GM18519 (cell line): ENCODE measurements at regions not wholly inside any gene's neighbourhood (a gene's known extent, or its start where the extent isn't known, plus 50 kb on each side); places are given as distances from the start of the nearest gene placed in this dataset.
"Not testable (repeated sequence)": the region's sequence is repeated elsewhere in the genome, so short reads cannot be mapped to it uniquely, and the experiment has no call there.

Experiments
- ATAC-seq: cut with Tn5 transposase; IDR thresholded peaks from one replicate; pipeline ENCODE4 v1.9.1; 2021; ENCODE audit warnings: mild to moderate bottlenecking, moderate library complexity; ENCODE audit not compliant: unreplicated experiment, low FRiP score

DNA sequence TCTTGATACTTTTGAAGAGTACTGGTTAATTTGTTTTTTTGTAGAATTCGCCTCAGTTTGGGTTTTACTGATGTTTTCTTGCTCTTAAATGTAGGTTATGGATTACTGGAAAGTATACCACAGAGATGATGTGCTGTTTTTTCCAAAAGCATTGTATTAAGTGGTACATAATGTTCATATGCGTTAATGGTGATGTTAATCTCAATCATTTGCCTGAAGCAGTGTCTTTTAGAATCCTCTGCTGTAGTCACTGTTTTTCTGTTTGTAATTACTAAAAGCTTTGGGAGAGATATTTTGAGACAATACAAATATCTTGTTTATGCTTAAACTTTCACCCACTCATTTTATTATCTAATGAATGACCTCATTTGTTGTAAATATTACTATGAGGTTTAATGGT is 163.4 kb upstream of the LRP1B start:
- ATAC-seq = no peak

DNA sequence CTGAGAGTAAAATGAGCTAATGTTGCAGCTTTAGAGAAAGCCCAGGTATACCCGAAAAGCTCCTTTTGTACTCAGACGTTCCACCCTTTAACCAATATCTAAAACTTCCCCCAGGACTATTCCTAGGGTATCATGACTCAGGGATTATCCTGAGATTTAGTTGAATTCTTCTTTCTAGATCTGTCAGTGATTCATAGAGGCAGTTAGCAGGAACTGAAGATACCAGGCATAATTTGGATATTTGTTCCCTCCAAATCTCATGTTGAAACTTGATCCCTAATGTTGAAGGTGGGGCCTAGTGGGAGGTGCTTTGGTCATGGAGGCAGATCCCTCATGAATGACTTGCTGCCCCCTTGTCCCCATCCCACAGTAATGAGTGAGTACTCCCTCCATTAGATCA is 161.2 kb upstream of the LRP1B start:
- ATAC-seq = no peak

DNA sequence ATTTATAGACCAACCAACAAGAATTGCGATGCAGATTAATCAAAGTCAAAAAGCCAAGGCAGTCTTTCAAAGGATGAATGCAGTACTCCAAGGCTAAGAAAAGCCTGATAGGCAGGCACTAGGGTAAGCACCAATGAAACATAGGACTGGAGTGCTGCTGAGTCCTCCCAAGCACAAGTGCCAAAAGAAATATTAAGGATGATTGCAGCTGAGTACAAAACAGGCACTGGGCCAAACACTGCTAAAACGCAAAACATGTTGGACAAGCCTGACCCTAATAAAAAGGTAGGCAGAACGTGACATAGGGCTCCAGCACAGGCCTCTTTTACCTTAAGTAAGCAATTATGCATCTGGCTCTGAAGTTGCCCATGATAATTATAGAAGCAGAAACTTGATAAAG is 160.1 kb upstream of the LRP1B start:
- no peak for ATAC-seq

GRCh38 chr2:142286618-142287017 is 155.8 kb upstream of the LRP1B start:
- ATAC-seq = no peak

DNA sequence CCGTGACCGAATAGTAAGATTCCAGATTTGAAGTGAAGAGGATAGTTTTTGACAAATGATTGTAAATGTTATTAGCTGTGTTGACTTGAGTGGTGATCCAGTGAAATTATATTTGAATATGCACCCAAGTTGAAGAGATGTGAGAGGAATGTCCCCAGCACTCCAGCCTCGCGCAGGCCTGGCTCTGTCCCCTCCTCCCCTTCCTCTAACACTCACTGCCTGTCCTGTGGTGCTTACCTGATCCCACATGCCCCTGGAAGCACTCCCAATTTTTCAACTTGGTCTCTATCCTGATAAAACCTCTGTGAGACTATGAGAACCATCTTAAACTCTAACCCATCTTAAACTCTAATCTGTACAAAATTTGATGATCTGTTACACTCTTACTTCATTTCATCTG is 154.7 kb upstream of the LRP1B start:
- ATAC-seq = no peak

- ATAC-seq = not testable (repeated sequence)
These were observed 153.5 kb upstream of the LRP1B start for GRCh38 chr2:142284336-142284735.

DNA sequence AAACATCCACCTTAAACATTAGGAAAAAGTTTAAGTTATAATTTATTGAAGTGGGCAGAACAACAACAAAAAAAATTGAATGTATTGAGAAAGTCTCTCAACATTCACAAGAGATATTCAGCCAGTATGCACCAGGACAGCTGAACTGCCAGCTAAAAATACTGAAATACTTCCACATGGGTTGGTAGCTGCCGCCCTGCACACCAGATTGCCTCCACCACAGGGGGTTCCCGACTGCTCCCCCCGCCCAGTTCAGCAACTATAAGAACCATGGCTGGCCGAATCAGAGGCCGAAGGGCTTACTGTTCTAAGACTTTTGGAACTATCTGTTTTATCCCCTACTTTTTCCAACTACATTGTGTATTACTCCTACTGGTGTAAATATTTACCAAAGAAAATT is 150.0 kb upstream of the LRP1B start:
- no peak for ATAC-seq

GRCh38 chr2:142270990-142271389 is 140.2 kb upstream of the LRP1B start:
- no peak for ATAC-seq

GRCh38 chr2:142270291-142270690 is 139.5 kb upstream of the LRP1B start:
- ATAC-seq = no peak

- no peak for ATAC-seq
These were observed 128.5 kb upstream of the LRP1B start for GRCh38 chr2:142259356-142259755.

DNA sequence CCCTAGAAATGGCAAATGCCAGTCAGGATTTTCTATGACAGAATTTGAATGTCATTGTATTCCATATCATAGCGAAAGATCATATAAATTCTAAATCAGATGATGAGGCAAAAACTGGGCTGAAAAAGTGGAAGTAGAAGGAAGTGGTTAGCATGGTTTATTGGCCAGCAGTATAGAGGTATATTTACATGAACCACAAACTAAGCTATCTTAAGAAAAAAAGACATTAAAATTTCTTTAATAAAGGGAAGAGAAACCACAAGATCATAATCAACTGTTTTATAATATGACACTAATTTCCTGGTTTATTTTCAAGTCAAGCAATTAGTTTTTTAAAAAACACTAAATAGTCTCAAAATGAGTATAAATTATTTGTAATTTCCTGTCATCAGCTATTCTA is 123.2 kb upstream of the LRP1B start:
- ATAC-seq = no peak

- ATAC-seq = no peak
These were observed 110.2 kb upstream of the LRP1B start for GRCh38 chr2:142241016-142241415.

DNA sequence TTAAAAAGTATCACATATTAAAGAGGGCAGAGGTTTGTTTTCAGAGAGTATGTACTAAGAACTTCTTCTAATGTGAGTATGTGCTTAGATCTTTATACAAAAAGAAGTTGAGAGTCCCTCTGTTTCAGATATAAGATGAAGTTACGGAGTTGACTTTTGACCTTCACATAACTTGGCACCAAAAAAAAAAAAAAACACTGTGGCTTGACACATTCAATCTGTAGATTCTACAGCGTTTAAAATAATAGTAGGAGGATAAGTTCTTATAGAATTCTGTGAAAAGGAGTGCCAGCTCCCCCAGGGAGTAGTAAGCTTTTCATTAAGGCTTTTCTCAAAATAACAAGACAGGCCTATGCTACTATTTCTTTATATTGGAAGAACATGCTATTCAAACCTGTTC is 105.4 kb upstream of the LRP1B start:
- ATAC-seq = no peak

GRCh38 chr2:142234741-142235140 is 103.9 kb upstream of the LRP1B start:
- ATAC-seq = no peak

- ATAC-seq = no peak
These were observed 92.5 kb upstream of the LRP1B start for GRCh38 chr2:142223309-142223708.

GRCh38 chr2:142222715-142223114 is 91.9 kb upstream of the LRP1B start:
- ATAC-seq = no peak

DNA sequence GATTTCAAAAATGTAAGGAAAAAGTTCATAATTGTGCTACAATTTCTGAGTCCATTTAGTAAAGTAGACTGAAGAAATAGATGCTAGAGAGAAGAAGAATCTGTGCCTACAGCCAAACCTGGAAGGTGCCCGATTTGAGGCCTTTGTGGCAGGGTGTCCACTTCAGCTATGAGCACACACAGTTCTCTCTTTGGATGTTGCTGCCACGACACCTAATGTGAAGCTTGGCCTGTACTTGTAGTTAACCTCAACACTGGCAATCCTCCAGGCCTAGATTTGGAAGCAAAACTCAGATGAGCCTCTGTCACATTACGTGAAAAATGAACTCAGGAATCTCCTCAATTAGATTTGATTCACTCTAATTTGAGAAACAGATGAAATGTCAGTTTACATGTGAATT is 90.1 kb upstream of the LRP1B start:
- no peak for ATAC-seq

- no peak for ATAC-seq
These were observed 89.4 kb upstream of the LRP1B start for GRCh38 chr2:142220239-142220638.

- no peak for ATAC-seq
These were observed 87.7 kb upstream of the LRP1B start for GRCh38 chr2:142218471-142218870.

DNA sequence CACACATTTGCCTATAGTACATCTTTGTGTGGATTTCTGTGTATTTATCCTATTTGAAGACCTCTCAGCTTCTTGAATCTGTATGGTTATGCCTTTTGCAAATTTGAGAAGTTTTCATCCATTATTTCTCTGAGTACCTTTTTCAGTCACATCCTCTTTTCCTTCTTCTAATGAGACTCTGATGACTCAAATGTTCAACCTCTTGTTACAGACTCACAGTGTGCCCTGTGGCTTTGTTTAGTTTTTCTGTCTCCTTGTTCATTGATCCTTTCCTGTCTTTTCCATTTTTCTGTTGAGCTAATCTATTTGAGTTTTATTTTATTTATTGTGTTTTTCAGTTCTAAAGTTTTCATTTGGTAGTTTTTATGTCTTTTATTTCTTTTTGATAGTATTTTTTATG is 87.0 kb upstream of the LRP1B start:
- ATAC-seq = no peak

- no peak for ATAC-seq
These were observed 69.2 kb upstream of the LRP1B start for GRCh38 chr2:142200062-142200461.

- ATAC-seq = no peak
These were observed 68.3 kb upstream of the LRP1B start for GRCh38 chr2:142199073-142199472.

- ATAC-seq = no peak
These were observed 60.0 kb upstream of the LRP1B start for GRCh38 chr2:142190805-142191204.

GRCh38 chr2:142189501-142189900 is 58.7 kb upstream of the LRP1B start:
- no peak for ATAC-seq
